Stimulated activated CD8-positive, alpha-beta memory T cell treated with anti-CD3 and anti-CD28 coated beads, Interleukin-4, amount 100 ng/mL, for 4 hours (primary cell): ENCODE measurements at regions not wholly inside any gene's neighbourhood (a gene's known extent, or its start where the extent isn't known, plus 50 kb on each side); places are given as distances from the start of the nearest gene placed in this dataset.
"Not testable (repeated sequence)": the region's sequence is repeated elsewhere in the genome, so short reads cannot be mapped to it uniquely, and the experiment has no call there.

Experiments used
- DNase-seq, 2 donors: peaks; one replicate each; pipeline ENCODE4 v3.0.0-alpha.2; 2020; ENCODE audit warnings: low read depth in 2 of 2, low spot score in 1 of 2

DNA sequence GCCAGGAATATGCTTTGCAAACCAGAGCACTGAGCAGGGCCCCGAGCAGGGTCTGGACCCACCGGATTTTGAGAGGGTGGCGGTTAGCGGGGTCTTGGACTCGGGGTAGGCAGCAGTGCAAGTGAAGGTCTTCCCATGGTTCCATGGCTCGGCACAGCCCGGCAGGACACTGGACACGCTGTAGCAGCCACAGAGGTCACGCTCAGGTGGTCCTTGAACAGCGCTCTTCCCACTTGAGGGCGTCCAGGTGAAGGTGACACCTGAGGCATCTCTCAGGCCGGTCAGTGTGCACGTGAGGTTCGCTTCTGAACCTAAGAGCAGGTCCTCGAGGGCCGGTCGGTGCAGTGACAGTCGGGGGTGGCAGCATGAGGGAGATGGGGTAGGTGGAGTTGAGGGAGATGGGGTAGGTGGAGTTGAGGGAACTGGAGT lies 181.4 kb downstream of the TMEM121 start:
- DNase-seq, result not testable (repeated sequence)

DNA sequence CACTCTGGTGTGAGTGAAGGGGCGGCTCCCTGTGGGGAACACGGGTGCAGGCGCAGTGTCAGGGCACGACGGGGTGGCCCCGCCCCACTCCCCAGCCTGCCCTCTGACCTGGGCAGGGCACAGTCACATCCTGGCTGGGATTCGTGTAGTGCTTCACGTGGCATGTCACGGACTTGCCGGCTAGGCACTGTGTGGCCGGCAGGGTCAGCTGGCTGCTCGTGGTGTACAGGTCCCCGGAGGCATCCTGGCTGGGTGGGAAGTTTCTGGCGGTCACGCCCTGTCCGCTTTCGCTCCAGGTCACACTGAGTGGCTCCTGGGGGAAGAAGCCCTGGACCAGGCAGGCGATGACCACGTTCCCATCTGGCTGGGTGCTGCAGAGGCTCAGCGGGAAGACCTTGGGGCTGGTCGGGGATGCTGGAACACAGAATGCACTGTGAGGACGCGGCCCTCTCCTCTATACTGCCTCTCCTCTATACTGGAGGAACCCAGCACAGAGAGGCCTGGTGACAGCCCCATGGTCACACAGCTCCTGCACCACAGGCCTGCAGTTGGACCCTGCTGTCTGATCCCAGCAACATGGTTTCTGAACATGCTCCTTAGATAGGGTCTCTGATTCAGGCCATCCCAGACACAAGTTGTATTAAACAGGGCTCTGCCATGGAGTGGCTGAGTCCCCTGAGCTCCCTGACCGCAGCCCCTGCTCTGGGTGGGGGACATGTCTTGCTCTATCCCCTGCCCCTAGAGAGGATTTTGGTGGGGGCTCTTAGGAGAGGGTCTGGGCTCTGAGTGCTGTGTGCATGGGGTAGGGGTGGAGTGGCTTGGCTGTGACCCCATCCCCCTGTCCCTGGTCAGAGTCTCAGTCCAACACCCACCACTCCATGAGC lies 182.1 kb downstream of the TMEM121 start:
- not testable (repeated sequence) for DNase-seq

DNA sequence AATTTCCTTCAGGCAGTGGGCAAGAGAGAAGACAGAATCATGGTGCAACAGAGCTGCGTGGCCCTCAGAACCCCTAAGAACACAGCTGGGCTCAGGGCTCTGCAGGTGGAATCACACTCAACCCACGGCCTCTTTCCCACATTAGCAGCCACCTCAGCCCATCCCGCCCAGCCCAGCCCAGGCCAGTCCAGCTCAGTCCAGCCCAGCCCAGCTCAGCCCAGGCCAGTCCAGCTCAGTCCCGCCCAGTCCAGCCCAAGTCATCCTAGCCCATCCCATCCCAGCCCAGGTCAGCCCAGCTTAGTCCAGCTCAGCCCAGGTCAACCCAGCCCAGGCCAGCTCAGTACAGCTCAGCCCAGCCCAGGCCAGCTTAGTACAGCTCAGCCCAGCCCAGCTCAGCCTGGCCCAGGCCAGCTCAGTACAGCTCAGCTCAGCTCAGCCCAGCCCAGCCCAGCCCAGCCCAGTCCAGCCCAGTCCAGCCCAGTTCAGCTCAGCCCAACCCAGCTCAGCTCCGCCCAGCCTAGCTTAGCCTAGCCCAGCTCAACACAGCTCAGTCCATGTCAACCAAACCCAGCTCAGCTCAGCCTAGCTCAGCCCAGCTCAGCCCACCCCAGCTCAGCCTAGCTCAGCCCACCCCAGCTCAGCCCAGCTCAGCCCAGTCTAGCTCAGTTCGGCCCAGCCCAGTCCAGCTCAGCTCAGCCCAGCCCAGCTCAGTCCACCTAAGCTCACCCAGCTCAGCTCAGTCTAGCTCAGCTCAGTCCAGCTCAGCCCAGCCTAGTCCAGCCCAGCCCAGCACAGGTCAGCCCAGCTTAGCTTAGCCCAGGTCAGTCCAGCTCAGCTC lies 183.1 kb downstream of the TMEM121 start:
- DNase-seq, result no peak

DNA sequence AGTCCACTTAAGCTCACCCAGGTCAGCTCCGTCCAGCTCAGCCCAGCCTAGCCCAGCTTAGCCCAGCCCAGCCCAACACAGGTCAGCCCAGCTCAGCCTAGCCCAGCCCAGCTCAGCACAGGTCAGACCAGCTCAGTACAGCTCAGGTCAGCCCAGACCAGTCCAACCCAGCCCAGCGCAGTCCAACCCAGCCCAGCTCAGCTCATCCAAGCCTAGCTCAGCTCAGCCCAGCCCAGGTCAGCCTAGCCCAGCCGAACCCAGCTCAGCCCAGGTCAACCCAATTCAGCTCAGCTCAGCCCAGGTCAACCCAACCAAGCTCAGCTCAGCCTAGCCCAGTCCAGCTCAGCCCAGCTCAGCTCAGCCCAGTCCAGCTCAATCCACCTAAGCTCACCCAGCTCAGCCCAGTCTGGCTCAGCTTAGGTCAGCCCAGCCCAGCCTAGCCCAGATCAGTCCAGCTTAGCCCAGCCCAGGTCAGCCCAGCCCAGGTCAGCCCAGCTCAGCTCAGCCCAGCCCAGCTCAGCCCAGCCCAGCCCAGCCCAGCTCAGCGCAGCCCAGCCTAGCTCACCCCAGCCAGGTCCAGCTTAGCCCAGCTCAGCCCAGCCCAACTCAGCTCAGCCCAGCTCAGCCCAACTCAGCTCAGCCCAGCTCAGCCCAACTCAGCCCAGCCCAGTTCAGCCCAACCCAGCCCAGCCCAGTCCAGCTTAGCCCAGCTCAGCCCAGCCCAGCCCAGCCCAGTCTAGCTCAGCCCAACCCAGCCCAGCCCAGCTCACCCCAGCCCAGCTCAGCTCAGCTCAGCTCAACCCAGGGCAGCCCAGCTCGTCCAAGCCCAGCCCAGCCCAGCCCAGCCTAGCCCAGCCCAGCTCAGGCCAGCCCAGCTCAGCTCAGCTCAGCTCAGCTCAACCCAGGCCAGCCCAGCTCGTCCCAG lies 184.0 kb downstream of the TMEM121 start:
- no peak for DNase-seq

DNA sequence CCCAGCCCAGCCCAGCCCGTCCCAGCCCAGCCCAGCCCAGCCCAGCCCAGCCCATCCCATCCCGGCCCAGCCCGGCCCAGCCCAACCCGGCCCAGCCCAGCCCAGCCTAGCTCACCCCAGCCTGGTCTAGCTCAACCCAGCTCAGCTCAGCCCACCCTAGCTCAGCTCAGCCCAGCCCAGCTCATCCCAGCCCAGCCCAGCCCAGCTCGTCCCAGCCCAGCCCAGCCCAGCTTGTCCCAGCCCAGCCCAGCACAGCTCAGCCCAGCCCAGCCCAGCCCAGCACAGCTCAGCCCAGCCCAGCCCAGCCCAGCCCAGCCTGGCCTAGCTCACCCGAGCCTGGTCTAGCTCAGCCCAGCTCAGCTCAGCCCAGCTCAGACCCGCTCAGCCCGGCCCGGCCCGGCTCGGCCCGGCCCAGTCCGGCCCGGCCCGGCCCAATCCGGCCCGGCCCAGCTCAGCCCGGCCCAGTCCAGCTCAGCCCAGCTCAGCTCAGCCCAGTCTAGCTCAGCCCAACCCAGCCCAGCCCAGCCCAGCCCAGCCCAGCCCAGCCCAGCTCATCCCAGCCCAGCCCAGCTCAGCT lies 184.7 kb downstream of the TMEM121 start:
- DNase-seq, result no peak

DNA sequence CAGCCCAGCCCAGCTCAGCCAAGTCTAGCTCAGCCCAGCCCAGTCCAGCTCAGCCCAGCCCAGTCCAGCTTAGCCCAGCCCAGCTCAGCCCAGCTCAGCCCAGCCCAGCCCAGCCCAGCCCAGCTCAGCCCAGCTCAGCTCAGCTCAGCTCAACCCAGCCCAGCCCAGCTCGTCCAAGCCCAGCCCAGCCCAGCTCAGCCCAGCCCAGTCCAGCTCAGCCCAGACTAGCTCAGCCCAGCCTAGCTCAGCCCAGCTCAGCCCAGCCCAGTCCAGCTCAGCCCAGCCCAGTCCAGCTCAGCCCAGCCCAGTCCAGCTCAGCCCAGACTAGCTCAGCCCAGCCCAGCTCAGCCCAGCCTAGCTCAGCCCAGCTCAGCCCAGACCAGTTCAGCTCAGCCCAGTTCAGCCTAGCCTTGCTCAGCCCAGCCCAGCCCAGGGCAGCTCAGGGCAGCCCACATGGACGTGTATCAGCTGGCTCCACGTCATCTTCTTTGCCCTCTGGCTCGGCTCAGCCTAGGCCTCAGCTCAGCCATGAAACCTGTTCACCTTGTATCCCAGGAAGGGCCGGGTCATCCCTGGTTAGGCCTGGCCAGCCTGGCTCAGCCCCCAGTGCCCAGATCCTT lies 185.6 kb downstream of the TMEM121 start:
- no peak for DNase-seq

DNA sequence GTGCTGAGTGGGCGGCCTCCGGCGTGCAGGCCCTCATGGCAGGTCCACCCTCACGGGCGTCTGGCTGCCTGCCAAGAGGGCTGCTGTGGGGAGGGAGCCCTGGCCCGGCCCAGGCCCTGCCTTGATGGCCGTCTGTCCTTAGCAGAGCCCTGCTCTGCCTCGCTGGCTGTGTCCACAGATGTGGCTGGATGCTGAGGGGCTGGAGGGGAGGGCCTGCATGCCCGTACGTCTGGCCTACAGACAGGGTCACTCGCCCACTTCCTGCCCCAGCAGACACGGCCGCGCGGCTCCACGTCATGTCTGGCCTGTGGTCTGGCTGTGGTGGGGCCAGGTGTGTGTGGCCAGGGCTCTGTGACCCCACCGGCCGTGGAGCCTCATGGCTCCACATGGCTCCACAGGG lies 186.3 kb downstream of the TMEM121 start:
- DNase-seq, result not testable (repeated sequence)

DNA sequence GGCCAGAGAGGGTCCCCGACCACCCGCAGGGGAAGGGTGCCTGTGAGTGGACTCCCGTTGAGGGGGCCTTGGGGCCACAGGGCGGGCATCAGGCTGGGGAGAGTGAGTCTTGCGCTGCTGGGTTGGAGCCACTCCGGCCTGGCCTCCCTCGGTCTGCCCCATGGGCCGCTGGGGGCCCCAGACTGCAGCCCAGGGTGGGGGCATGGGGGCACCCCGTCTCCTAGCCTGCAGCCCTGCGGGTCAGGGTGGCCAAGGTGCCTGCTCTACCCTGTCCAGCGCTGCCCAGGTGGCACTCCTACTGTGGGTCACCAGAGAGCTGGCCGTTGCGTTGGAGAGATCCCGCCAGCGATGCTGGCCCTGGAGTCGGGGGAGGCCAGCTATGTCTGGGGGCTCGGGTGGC lies 186.8 kb downstream of the TMEM121 start:
- not testable (repeated sequence) for DNase-seq

DNA sequence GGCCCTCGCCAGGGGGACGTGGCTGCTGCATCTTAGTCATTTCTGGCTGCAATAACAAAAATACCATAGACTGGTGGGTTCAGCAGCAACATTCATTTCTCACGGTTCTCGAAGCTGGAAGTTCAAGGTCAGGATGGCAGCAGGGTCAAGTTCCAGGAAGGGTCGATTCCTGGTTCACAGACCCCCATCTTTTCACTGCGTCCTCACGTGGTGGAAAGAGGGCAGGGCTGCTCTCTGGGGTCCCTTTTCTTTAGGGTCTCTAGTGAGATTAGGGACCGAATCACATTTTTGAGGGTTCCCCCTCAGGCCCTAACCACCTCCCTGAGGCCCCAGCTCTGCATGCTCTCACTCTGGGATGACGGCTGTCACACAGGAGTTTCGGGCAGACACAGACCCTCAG lies 187.5 kb downstream of the TMEM121 start:
- DNase-seq, result not testable (repeated sequence)

DNA sequence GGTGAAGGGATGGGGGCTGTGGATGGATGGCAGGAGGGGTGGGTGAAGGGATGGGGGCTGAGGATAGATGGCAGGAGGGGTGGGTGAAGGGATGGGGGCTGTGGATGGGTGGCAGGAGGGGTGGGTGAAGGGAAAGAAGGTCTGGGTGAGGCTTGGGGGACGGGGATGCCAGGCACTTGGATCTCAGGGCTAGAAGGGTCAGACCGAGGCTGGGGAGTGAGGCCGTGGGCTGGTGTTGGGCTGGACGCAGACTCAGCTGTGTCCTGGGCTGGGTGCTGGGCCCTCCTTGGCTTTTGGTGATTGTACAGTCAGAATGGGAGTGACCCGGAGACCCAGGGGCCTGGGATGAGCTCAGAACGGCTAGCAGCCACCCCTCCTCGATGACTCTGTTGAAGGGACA lies 192.4 kb downstream of the TMEM121 start:
- not testable (repeated sequence) for DNase-seq

DNA sequence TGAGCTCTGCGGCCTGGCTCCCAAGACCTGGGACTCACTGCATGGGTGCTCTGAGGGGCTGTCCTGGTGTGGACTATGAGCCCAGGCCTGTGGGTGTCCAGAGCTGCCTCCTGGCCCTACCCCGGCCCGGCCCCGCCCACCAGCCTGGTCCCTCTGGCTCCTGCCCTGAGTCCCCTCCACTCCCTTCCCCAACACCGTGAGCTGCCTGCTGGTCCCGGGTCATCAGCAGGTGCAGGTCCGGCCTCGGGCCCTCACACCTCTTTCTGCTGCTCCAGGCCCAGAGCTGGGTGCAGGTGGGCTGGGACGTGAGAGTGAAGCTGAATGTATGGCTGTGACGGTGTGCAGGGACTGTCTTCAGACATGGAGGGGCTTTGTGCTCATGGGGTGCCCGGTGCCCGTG lies 193.7 kb downstream of the TMEM121 start:
- not testable (repeated sequence) for DNase-seq

DNA sequence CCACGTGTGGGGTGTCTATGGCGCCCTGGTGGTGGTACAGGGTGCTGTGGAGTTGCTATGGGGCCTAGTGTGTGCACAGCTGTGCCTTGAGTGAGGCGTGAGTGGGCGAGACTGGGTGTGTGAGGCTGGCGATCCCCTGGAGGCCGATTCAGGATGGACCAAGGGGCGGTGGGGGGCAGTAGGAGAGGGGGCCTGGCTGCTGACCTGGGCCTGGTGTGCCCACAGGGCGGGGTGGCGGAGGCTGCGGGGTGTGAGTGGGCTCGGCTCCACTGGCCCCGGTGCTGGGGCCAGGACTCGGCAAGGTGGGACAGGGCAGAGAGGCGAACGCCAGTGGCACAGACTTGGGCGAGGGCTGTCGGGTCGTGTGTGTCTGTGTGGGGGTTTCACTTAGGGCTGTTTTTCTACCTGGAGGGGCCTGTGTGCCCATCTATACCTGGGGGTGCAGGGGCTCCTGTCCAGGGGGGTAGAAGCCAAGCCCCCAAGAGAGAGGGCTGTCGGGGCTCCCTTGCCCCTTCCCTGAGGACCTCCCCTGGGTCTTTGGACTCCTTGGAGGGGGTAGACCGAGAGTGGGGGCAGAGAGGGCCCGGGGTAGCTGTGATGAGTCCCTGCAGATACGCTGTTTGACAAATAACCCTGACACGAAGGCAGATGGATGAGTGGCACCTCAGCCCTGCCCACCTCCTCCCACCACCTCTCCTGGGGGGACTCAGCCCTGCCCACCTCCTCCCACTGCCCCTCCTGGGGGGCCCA lies 194.6 kb downstream of the TMEM121 start:
- DNase-seq, result not testable (repeated sequence)

DNA sequence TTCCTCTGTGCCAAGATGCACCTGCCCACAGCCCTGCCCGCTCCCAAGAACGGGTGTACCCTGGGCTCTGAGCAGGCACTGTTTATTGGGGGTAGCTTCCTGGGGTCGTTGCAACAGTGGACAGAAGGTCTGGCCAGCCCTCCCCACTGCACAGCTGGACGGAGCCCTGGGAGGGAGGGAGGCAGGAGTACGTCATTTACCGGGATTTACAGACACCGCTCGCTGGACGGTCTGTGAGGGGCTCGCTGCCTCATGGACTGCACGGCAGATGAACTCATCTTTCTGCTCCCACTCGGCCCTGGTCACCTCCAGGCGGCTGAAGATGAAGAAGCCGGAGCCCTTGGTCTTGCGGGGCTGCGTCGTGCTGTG lies 195.2 kb downstream of the TMEM121 start:
- DNase-seq, result not testable (repeated sequence)

DNA sequence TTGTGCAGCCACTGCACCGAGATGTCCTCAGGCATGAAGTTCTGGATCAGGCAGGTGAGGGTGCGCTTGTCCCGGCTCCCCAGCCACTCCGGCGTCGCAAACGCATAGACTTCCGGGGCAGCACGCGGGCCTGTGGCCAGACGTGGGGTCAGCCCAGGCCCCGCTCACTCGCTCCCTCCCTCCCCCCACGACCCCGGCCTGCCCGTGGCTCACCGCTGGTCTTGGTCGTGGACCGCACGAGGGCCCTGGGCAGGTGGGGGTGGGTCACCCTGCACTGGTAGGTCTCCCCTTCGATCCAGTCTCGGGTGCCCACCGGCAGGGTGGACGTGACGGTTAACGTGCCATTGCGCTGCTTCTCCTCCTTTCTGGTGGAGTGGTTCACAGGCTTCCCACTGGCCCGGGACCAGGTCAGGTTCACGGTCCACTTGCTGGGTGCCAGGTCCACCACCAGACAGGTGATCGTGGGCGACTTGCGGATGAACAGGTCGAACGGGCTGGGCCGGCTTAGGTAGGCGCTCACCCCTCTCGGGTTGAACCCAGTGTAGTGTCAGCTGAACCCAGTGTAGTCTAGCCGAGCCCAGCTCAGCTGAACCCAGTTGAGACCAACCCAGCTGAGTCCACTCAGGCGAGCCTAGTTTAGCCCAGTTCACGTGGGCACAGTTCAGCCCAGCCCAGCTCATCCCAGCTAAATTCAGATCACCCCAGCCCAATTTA lies 195.8 kb downstream of the TMEM121 start:
- DNase-seq, result not testable (repeated sequence)

DNA sequence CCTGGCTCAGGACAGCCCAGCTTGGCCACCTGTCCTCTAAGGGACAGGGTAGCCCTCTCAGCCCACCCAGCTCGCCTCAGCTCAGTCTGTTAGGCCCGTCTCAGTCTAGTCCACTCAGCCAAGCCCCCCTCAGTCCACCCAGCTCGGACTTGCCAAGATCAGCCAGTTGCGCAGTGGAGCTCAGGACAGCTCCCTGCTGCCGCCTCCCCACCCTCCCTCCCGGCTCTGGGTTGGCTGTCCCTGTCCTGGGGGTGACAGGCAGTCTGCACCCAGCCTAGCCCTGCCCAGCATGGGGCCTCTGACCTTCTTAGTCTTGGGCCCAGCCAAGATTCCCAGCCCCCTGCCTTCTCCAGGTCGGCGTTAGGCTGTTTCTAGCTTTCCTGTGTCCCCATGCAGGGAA lies 196.9 kb downstream of the TMEM121 start:
- not testable (repeated sequence) for DNase-seq

DNA sequence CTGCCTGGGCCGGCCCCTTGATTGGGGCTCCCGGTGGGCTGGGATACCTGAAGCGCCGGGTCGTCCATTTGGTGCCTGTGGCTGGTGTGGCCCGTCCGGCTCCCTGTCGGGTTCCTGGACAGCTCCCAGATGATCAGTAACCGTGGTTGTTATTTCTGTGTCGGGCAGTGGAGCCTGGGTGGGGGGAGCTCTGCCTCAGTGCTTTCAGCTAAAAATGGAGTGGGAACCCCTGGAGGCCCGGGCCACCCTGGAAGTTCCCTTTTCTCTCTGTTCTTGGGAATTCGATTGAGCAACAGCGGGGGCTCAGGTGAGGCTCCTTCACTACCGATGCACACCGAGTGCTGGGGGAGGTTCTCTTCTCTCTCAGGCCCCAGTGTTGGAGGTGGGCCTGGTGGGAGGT lies 197.4 kb downstream of the TMEM121 start:
- not testable (repeated sequence) for DNase-seq

DNA sequence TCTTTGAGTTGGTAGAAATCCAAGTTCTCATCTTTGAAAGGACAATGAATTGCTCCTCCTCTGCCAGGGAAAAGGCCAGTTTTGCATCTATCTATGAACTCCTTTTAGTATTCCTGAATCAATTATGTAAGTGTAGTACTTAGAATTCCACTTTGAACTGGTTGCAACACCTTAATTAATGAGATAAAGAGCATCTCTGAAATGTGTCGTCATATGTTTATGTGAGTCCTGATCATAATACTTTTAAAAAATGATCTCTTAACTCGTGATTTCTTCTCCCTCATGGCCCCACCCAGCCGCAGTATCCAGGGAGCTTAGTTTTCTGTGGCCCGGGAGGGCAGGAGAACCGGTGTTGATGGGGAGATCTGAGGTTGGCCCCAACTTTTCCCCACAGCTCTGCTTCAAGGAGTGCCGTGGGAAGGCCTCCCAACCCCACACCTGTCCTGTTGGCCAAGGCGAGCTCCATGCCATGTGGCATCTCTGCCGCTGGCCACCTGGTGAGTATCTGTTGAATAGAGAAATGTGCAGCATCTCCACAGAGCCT lies 203.5 kb downstream of the TMEM121 start:
- not testable (repeated sequence) for DNase-seq

DNA sequence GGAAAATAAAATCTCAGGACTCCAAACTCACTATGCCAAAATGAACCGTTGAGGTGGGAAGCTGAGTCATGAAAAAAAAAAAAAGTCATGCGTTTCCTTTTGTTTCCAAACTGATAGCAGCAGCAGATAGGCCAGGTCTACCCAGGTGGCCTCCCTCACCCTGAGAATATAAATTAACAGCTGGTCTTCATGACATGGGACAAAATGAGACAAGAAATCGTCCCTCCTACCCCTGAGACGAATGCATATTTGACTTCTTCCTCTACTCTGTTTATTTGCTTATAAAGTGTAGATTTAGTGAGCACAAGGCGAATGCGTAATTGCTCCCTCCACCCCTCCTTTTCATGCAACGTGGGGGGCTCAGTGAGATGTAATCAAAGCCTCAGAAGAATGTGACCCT lies 204.3 kb downstream of the TMEM121 start:
- DNase-seq, result not testable (repeated sequence)
